RWPE2 (cell line): ENCODE measurements at regions not wholly inside any gene's neighbourhood (a gene's known extent, or its start where the extent isn't known, plus 50 kb on each side); places are given as distances from the start of the nearest gene placed in this dataset.
"Not testable (repeated sequence)": the region's sequence is repeated elsewhere in the genome, so short reads cannot be mapped to it uniquely, and the experiment has no call there.

ENCODE experiments used
- ATAC-seq: fragments of 200-7000 bp; cut with Tn5 transposase; 3 replicates; pipeline ENCODE4 v1.9.1; 2021; ENCODE audit warnings: low read depth
- DNase-seq: peaks from one replicate; pipeline ENCODE4 v3.0.0-alpha.2; 2020; ENCODE audit warnings: low spot score
- H3K27ac ChIP-seq: fragments of 450-650 bp; 2 replicates; pipeline ENCODE4 v1.5.1; 2017; ENCODE audit warnings: mild to moderate bottlenecking; ENCODE audit not compliant: poor library complexity, severe bottlenecking
- H3K27me3 ChIP-seq: fragments of 250-450 bp; sonication (Bioruptor Pico); 2 replicates; pipeline ENCODE4 v1.5.1; 2021; ENCODE audit warnings: mild to moderate bottlenecking, moderate library complexity; ENCODE audit not compliant: insufficient read depth, poor library complexity, severe bottlenecking
- H3K36me3 ChIP-seq: fragments of 250-450 bp; sonication (Bioruptor Pico); 2 replicates; pipeline ENCODE4 v1.5.1; 2020; ENCODE audit warnings: low read depth, mild to moderate bottlenecking, moderate library complexity
- H3K4me1 ChIP-seq: fragments of 250-450 bp; sonication (Bioruptor Pico); 2 replicates; pipeline ENCODE4 v1.5.1; 2021; ENCODE audit warnings: mild to moderate bottlenecking, moderate library complexity; ENCODE audit not compliant: insufficient read depth, poor library complexity, severe bottlenecking
- H3K4me3 ChIP-seq: fragments of 250-450 bp; sonication (Bioruptor Pico); 2 replicates; pipeline ENCODE4 v1.5.1; 2021; ENCODE audit warnings: mild to moderate bottlenecking, moderate library complexity; ENCODE audit not compliant: severe bottlenecking
- H3K9me3 ChIP-seq: fragments of 250-450 bp; sonication (Bioruptor Pico); 2 replicates; pipeline ENCODE4 v1.5.1; 2021; ENCODE audit warnings: mild to moderate bottlenecking, moderate library complexity; ENCODE audit not compliant: severe bottlenecking
- TF ChIP-seq, protein P1 (sequence below): fragments of 450-650 bp; IDR thresholded peaks from one replicate; pipeline ENCODE4 v1.5.1; 2017; ENCODE audit warnings: mild to moderate bottlenecking, moderate library complexity; ENCODE audit not compliant: poor library complexity, severe bottlenecking

DNA sequence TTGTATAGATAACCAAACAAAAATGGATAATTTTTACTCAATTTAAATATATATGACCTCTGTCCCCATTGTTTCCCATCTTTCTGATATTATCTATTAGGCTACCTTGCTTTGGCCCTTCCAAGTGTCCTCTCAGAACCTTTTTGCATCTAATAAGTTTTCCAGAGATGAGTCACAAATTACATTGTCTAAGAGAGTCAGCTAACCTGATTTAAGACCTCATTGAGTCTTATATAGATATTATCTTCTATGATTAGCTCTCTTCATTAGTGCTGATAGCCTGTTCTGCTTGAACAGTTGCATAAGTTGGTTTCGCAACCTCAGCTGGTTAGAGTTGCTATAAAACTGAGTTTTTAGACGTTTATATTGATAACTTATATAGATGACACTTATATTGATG, 623.1 kb downstream of the LRRC70 start:
- Histone ChIP-seq H3K4me1 (no peaks in the 10 kb centered on the region), H3K27me3 (peaks cover 4% of the 10 kb centered on the region), H3K4me3 (no peak overlapping the region), H3K36me3 (no peaks in the 10 kb centered on the region), H3K9me3 (no peaks in the 10 kb centered on the region), H3K27ac (no peak overlapping the region)
- DNase-seq (no peak), ATAC-seq (no peak)
- TF ChIP-seq, protein P1, sequence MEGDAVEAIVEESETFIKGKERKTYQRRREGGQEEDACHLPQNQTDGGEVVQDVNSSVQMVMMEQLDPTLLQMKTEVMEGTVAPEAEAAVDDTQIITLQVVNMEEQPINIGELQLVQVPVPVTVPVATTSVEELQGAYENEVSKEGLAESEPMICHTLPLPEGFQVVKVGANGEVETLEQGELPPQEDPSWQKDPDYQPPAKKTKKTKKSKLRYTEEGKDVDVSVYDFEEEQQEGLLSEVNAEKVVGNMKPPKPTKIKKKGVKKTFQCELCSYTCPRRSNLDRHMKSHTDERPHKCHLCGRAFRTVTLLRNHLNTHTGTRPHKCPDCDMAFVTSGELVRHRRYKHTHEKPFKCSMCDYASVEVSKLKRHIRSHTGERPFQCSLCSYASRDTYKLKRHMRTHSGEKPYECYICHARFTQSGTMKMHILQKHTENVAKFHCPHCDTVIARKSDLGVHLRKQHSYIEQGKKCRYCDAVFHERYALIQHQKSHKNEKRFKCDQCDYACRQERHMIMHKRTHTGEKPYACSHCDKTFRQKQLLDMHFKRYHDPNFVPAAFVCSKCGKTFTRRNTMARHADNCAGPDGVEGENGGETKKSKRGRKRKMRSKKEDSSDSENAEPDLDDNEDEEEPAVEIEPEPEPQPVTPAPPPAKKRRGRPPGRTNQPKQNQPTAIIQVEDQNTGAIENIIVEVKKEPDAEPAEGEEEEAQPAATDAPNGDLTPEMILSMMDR = no peak

GRCh38 chr5:63194126-63194525, 615.5 kb downstream of the LRRC70 start:
- ATAC-seq = no peak
- Histone ChIP-seq H3K4me1 (no peaks in the 10 kb centered on the region), H3K27ac (no peak overlapping the region), H3K27me3 (peaks cover 4% of the 10 kb centered on the region), H3K36me3 (no peaks in the 10 kb centered on the region), H3K4me3 (no peak overlapping the region), H3K9me3 (no peaks in the 10 kb centered on the region)
- TF ChIP-seq, protein P1 = no peak
- DNase-seq = no peak

GRCh38 chr5:63180190-63180589, 601.6 kb downstream of the LRRC70 start:
- not testable (repeated sequence) for H3K4me1 ChIP-seq, H3K27me3 ChIP-seq, H3K9me3 ChIP-seq, DNase-seq, H3K4me3 ChIP-seq, H3K27ac ChIP-seq, ATAC-seq, H3K36me3 ChIP-seq

DNA sequence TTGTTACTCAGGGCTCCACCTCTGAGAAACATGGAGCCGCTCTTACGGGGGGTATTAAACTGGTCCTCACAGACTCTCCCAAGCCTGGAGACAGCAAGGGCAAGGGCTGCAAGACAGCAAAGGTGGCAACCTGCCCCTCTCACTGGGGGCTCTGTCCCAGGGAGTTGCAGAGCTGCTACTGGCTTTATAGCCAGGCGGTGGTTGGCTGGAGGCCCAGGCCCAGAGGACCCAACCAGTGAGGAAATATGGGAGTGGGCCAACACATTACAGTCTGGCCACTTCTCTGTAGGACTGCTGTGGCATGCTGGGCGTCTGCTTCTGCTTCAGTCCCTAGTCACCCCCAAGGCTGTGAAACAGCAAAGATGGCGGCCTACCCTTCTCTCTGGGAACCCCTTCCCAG, 597.2 kb downstream of the LRRC70 start:
- H3K27ac ChIP-seq = no peak overlapping the region
- no peaks in the 10 kb centered on the region for H3K4me1 ChIP-seq
- peaks cover 6% of the 10 kb centered on the region for H3K27me3 ChIP-seq
- no peak overlapping the region for H3K4me3 ChIP-seq
- ATAC-seq (no peak), DNase-seq (no peak)
- no peaks in the 10 kb centered on the region for H3K36me3 ChIP-seq
- TF ChIP-seq, protein P1 = no peak
- H3K9me3 ChIP-seq = no peaks in the 10 kb centered on the region

DNA sequence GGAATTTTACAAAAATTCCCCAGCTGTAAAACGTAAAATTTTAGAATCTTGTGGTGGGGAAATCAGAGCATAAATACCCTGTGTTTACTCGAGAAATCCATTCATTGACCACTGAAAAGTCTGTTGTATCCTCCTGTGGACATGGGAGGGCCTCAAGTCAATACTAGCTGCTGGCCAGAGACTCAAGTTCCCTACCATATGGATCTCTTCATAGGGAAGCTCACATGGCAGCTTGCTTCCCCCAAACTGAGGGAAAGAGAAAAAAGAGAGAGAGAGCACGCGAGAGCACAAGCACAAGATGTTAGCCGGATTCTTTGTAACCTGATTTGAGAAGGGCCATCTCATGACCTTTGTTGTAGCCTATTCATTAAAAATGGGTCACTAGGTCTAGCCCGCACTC, 591.9 kb downstream of the LRRC70 start:
- DNase-seq = no peak

More for the DNA sequence above, 591.9 kb downstream of the LRRC70 start:
- Histone ChIP-seq H3K9me3 (no peaks in the 10 kb centered on the region), H3K36me3 (no peaks in the 10 kb centered on the region), H3K4me1 (no peaks in the 10 kb centered on the region), H3K27ac (no peak overlapping the region), H3K4me3 (no peak overlapping the region), H3K27me3 (peaks cover 19% of the 10 kb centered on the region)
- no peak for ATAC-seq
- TF ChIP-seq, protein P1 = no peak
